Osteoblast (primary cell): ENCODE measurements at regions not wholly inside any gene's neighbourhood (a gene's known extent, or its start where the extent isn't known, plus 50 kb on each side); places are given as distances from the start of the nearest gene placed in this dataset.

Experiments used
- DNase-seq: peaks from one replicate; pipeline ENCODE4 v3.0.0; 2011; ENCODE audit warnings: low spot score, mixed read lengths; ENCODE audit not compliant: insufficient read length; ENCODE audit errors: missing footprints
- H2AFZ ChIP-seq: 2 replicates; pipeline ENCODE4 v1.6.0; 2011; ENCODE audit warnings: mild to moderate bottlenecking, low read length
- H3K27ac ChIP-seq: 2 replicates; pipeline ENCODE4 v1.5.1; 2011; ENCODE audit warnings: mild to moderate bottlenecking, low read depth, low read length, moderate library complexity
- H3K27me3 ChIP-seq: 2 replicates; pipeline ENCODE4 v1.6.0; 2012; ENCODE audit warnings: mild to moderate bottlenecking, control low read depth, inconsistent platforms, low read length, moderate library complexity; ENCODE audit not compliant: insufficient read depth
- H3K36me3 ChIP-seq: 2 replicates; pipeline ENCODE4 v1.5.1; 2011; ENCODE audit warnings: mild to moderate bottlenecking, low read length, control low read depth, moderate library complexity; ENCODE audit not compliant: insufficient read depth
- H3K4me1 ChIP-seq: 2 replicates; pipeline ENCODE4 v1.5.1; 2011; ENCODE audit warnings: mild to moderate bottlenecking, low read length, control low read depth, moderate library complexity; ENCODE audit not compliant: insufficient read depth
- H3K4me2 ChIP-seq: 2 replicates; pipeline ENCODE4 v1.6.0; 2011; ENCODE audit warnings: mild to moderate bottlenecking, low read length; ENCODE audit not compliant: insufficient read depth
- H3K4me3 ChIP-seq: fragments of 200-600 bp; sonication (generic); 3 replicates; pipeline ENCODE4 v1.5.1; 2012; ENCODE audit warnings: mild to moderate bottlenecking, low read length, inconsistent platforms; ENCODE audit not compliant: insufficient read depth
- H3K79me2 ChIP-seq: 2 replicates; pipeline ENCODE4 v1.6.0; 2012; ENCODE audit warnings: mild to moderate bottlenecking, low read length, control low read depth, inconsistent platforms; ENCODE audit not compliant: insufficient read depth
- H3K9me3 ChIP-seq: 2 replicates; pipeline ENCODE4 v1.5.1; 2011; ENCODE audit warnings: low read depth, low read length, control low read depth
- H4K20me1 ChIP-seq: 2 replicates; pipeline ENCODE4 v1.6.0; 2012; ENCODE audit warnings: mild to moderate bottlenecking, low read length, control low read depth; ENCODE audit not compliant: insufficient read depth
- CTCF ChIP-seq: IDR thresholded peaks from 2 replicates; pipeline ENCODE4 v1.5.1; 2011; ENCODE audit warnings: mild to moderate bottlenecking, low read depth, low read length, moderate library complexity; ENCODE audit errors: extremely low read depth

- Histone ChIP-seq H3K4me3 (no peak overlapping the region), H3K4me2 (peak overlapping the region; percentile 61), H3K79me2 (no peaks in the 10 kb centered on the region), H3K36me3 (no peaks in the 10 kb centered on the region), H3K4me1 (peaks cover 6% of the 10 kb centered on the region), H4K20me1 (no peaks in the 10 kb centered on the region), H3K27ac (no peak overlapping the region), H3K27me3 (no peaks in the 10 kb centered on the region), H3K9me3 (no peaks in the 10 kb centered on the region), H2AFZ (peak overlapping the region; percentile 56)
- no peak for TF ChIP-seq CTCF
- DNase-seq = no peak
Observed at GRCh38 chr2:40556739-40557138, 104.8 kb upstream of the SLC8A1 start.

- Histone ChIP-seq H3K4me2 (peak overlapping the region; percentile 11), H3K27ac (no peak overlapping the region), H2AFZ (no peak overlapping the region), H3K9me3 (no peaks in the 10 kb centered on the region), H3K4me3 (no peak overlapping the region), H4K20me1 (no peaks in the 10 kb centered on the region), H3K36me3 (no peaks in the 10 kb centered on the region), H3K27me3 (no peaks in the 10 kb centered on the region), H3K4me1 (peaks cover 6% of the 10 kb centered on the region), H3K79me2 (no peaks in the 10 kb centered on the region)
- no peak for TF ChIP-seq CTCF
- no peak for DNase-seq
Observed at GRCh38 chr2:40558761-40559160, 106.9 kb upstream of the SLC8A1 start.

- Histone ChIP-seq H2AFZ (no peak overlapping the region), H3K27me3 (no peaks in the 10 kb centered on the region), H3K4me1 (peaks cover 6% of the 10 kb centered on the region), H3K79me2 (no peaks in the 10 kb centered on the region), H3K4me2 (peak overlapping the region; percentile 11), H3K36me3 (no peaks in the 10 kb centered on the region), H3K9me3 (no peaks in the 10 kb centered on the region), H3K4me3 (no peak overlapping the region), H3K27ac (no peak overlapping the region), H4K20me1 (no peaks in the 10 kb centered on the region)
- no peak for TF ChIP-seq CTCF
- DNase-seq = no peak
Observed at GRCh38 chr2:40559175-40559574, 107.3 kb upstream of the SLC8A1 start.

- H3K4me1 ChIP-seq = no peaks in the 10 kb centered on the region
- no peaks in the 10 kb centered on the region for H3K79me2 ChIP-seq
- H3K4me2 ChIP-seq = no peak overlapping the region
- H3K27ac ChIP-seq = no peak overlapping the region
- no peaks in the 10 kb centered on the region for H3K27me3 ChIP-seq
- H3K4me3 ChIP-seq = no peak overlapping the region
- DNase-seq = no peak
- H4K20me1 ChIP-seq = no peaks in the 10 kb centered on the region
- no peaks in the 10 kb centered on the region for H3K36me3 ChIP-seq
- no peaks in the 10 kb centered on the region for H3K9me3 ChIP-seq
- no peak for TF ChIP-seq CTCF
- H2AFZ ChIP-seq = no peak overlapping the region
Observed at GRCh38 chr2:40564184-40564583, 112.3 kb upstream of the SLC8A1 start.
